Ovary (tissue), 7 donors: ENCODE measurements at regions not wholly inside any gene's neighbourhood (a gene's known extent, or its start where the extent isn't known, plus 50 kb on each side); places are given as distances from the start of the nearest gene placed in this dataset.

Source experiments
- DNase-seq, 5 donors: peaks; one replicate each; pipeline ENCODE4 v3.0.0-alpha.2; 2019 to 2020
- H3K27ac ChIP-seq, 2 donors: fragments of 200-600 bp; one replicate each; pipeline versions ENCODE4 v1.5.1 to v1.8.0; 2019 to 2022
- H3K27me3 ChIP-seq: fragments of 200-600 bp; one replicate; pipeline ENCODE4 v1.8.0; 2022
- H3K36me3 ChIP-seq: fragments of 200-600 bp; sonication (generic); one replicate; pipeline ENCODE4 v1.5.1; 2019
- H3K4me1 ChIP-seq: one replicate; pipeline ENCODE4 v1.8.1; 2013; ENCODE audit warnings: mild to moderate bottlenecking, moderate library complexity; ENCODE audit not compliant: insufficient read depth
- H3K4me3 ChIP-seq: fragments of 200-600 bp; sonication (generic); one replicate; pipeline ENCODE4 v1.5.1; 2017
- H3K9me3 ChIP-seq, 2 donors: fragments of 200-600 bp in 1 of 2; sonication (generic) in 1 of 2; one replicate each; pipeline versions ENCODE4 v1.5.1 to v1.8.1; 2013 to 2019; ENCODE audit warnings: mild to moderate bottlenecking in 1 of 2, moderate library complexity in 1 of 2
- CTCF ChIP-seq, 3 donors: fragments of 450-650 bp in 2 of 3; fragments of 200-600 bp in 1 of 3; IDR thresholded peaks; one replicate each; pipeline versions ENCODE4 v1.5.1 to v1.8.0; 2016 to 2022; ENCODE audit warnings: antibody characterized with exemption in 3 of 3, mild to moderate bottlenecking in 1 of 3
- EP300 ChIP-seq: sonication (generic); formaldehyde crosslinking; IDR thresholded peaks from one replicate; pipeline ENCODE4 v1.6.1; 2017; ENCODE audit warnings: antibody characterized with exemption
- POLR2A ChIP-seq: fragments of 450-650 bp; IDR thresholded peaks from one replicate; pipeline ENCODE4 v1.6.1; 2017; ENCODE audit warnings: antibody characterized with exemption, mild to moderate bottlenecking, moderate library complexity
- WGBS, 3 donors: extraction: QIAGEN DNeasy Blood & Tissue Kit in 1 of 3; methylation state at CpG; one replicate each; pipeline versions ENCODE4 v1.1.5 to v1.1.7; 2013 to 2017; 5-methylcytosine and 5-hydroxymethylcytosine counted together
- intact Hi-C, 4 donors: fragments of 100-400 bp; cut with DNase I; formaldehyde crosslinking; loops; one replicate each; pipeline versions ENCODE4 v1.11.0 to v1.15.1; 2022 to 2023
- donor health status: DM: no; HTN: no; CAD: no; lungs with moderate emphysema.
- donor health status: DM: no; HTN: no; CAD: no.
- donor health status: Bipolar disorder and iron deficiency.
- donor health status: DM: no; HTN: no; CAD: no.
- donor health status: DM: yes; HTN: yes; CAD: no.

- H3K27me3 ChIP-seq: no peaks in the 10 kb centered on the region
- H3K9me3 ChIP-seq: no peaks in the 10 kb centered on the region
- TF ChIP-seq CTCF (IDR thresholded peaks at IDR 0.05) (no peak), POLR2A (no peak), EP300 (no peak)
- H3K36me3 ChIP-seq: no peaks in the 10 kb centered on the region
- WGBS, 3 donors: 87 to 91% (median 88%) methylated on average over 2 of the region's 2 CpGs
- intact Hi-C loops: no loop called here
- H3K27ac ChIP-seq: no peak overlapping the region
- H3K4me3 ChIP-seq: no peak overlapping the region
- no peak for DNase-seq
- H3K4me1 ChIP-seq: no peaks in the 10 kb centered on the region
Observed at GRCh38 chr9:75604661-75605060, 285.8 kb upstream of the PCSK5 start.

DNA sequence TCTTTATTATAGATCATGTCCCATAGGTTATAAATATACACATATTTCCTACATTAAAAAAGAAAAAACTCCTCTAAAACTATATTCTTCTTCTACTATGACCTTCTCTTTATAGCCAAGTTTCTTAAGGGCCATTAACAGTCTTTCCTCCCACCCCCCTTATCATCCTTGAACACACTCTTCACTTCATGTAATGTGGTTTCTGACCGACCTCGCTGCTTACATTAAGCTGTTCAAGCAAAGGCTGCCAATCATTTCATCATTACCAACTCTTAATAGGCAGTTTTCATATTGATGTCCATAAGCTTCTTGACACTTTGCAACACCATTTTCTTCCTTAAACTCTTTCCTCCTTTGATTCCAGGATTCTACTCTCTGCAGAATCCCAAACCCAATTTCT lies 283.0 kb upstream of the PCSK5 start:
- TF ChIP-seq EP300: no peak
- H3K36me3 ChIP-seq: no peaks in the 10 kb centered on the region
- no peak for DNase-seq
- H3K9me3 ChIP-seq: no peaks in the 10 kb centered on the region
- no peaks in the 10 kb centered on the region for H3K27me3 ChIP-seq
- 84 to 92% (median 91%) methylated on average over 2 of the region's 2 CpGs for WGBS, 3 donors
- intact Hi-C loops: no loop called here
- no peaks in the 10 kb centered on the region for H3K4me1 ChIP-seq
- H3K27ac ChIP-seq: no peak overlapping the region
- H3K4me3 ChIP-seq: no peak overlapping the region

DNA sequence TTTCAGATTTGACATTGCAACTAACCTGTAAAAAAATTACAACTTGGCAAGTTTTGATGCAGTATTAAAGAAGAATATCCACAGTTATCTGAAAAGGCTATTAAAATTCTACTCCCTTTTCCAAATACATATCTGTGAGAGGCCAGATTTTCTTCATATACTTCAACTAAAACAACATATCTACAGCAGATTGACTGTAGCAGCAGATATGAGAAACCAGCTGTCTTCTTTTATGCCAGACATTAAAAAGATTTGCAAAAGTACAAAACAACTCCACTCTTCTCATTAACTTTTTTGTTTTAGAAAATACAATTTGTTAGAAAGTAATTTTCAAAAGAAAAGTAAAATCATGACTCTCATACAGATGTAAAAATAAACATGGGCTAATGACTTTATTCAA lies 281.1 kb upstream of the PCSK5 start:
- Histone ChIP-seq H3K4me3 (no peak overlapping the region), H3K27me3 (no peaks in the 10 kb centered on the region), H3K27ac (no peak overlapping the region), H3K4me1 (no peaks in the 10 kb centered on the region), H3K9me3 (no peaks in the 10 kb centered on the region), H3K36me3 (no peaks in the 10 kb centered on the region)
- TF ChIP-seq EP300 (no peak), POLR2A (no peak), CTCF (IDR thresholded peaks at IDR 0.05) (no peak)
- intact Hi-C loops: no loop called here
- no peak for DNase-seq

- intact Hi-C loops: no loop called here
- Histone ChIP-seq H3K4me1 (no peaks in the 10 kb centered on the region), H3K4me3 (no peak overlapping the region), H3K27ac (no peak overlapping the region), H3K36me3 (no peaks in the 10 kb centered on the region), H3K27me3 (no peaks in the 10 kb centered on the region), H3K9me3 (no peaks in the 10 kb centered on the region)
- TF ChIP-seq EP300: no peak
- TF ChIP-seq POLR2A: no peak
- no peak for TF ChIP-seq CTCF (IDR thresholded peaks at IDR 0.05)
- DNase-seq: no peak
- 67 to 89% (median 74%) methylated on average over 1 of the region's 1 CpG for WGBS, 3 donors
Observed at GRCh38 chr9:75610246-75610645, 280.2 kb upstream of the PCSK5 start.

GRCh38 chr9:75612205-75612604 lies 278.3 kb upstream of the PCSK5 start:
- intact Hi-C loops: no loop called here

More at GRCh38 chr9:75612205-75612604, 278.3 kb upstream of the PCSK5 start:
- H3K27ac ChIP-seq: no peak overlapping the region
- no peak for TF ChIP-seq EP300
- no peak for TF ChIP-seq CTCF (IDR thresholded peaks at IDR 0.05)
- no peak for TF ChIP-seq POLR2A
- DNase-seq: no peak
- H3K9me3 ChIP-seq: no peaks in the 10 kb centered on the region
- no peaks in the 10 kb centered on the region for H3K4me1 ChIP-seq
- H3K36me3 ChIP-seq: no peaks in the 10 kb centered on the region
- H3K4me3 ChIP-seq: no peak overlapping the region
- no peaks in the 10 kb centered on the region for H3K27me3 ChIP-seq
